ENCODE measurements at regions not wholly inside any gene's neighbourhood (a gene's known extent, or its start where the extent isn't known, plus 50 kb on each side); places are given as distances from the start of the nearest gene placed in this dataset.

GRCh38 chr16:51306116-51306515, 155.0 kb upstream of the SALL1 start:
- ChIA-PET CTCF (no interaction called here), POLR2A (no interaction called here)
- ATAC-seq (ENCODE audit: poor library complexity): no peak
- Mint-ChIP-seq H3K4me1 (ENCODE audit: low read depth) (no peaks in the 10 kb centered on the region), H3K9me3 (peaks cover 2% of the 10 kb centered on the region), H3K27ac (no peak overlapping the region), H3K36me3 (ENCODE audit: low read depth) (no peaks in the 10 kb centered on the region), H3K27me3 (no peaks in the 10 kb centered on the region), H3K4me3 (no peak overlapping the region)
- TF ChIP-seq, protein P1, sequence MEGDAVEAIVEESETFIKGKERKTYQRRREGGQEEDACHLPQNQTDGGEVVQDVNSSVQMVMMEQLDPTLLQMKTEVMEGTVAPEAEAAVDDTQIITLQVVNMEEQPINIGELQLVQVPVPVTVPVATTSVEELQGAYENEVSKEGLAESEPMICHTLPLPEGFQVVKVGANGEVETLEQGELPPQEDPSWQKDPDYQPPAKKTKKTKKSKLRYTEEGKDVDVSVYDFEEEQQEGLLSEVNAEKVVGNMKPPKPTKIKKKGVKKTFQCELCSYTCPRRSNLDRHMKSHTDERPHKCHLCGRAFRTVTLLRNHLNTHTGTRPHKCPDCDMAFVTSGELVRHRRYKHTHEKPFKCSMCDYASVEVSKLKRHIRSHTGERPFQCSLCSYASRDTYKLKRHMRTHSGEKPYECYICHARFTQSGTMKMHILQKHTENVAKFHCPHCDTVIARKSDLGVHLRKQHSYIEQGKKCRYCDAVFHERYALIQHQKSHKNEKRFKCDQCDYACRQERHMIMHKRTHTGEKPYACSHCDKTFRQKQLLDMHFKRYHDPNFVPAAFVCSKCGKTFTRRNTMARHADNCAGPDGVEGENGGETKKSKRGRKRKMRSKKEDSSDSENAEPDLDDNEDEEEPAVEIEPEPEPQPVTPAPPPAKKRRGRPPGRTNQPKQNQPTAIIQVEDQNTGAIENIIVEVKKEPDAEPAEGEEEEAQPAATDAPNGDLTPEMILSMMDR (IDR thresholded peaks at IDR 0.05): no peak
- no peaks in the 10 kb centered on the region for H3K36me3 ChIP-seq (ENCODE audit: insufficient read depth, low read length)
- intact Hi-C loops (cut with DNase I, micrococcal nuclease): no loop called here
- peaks cover 0 to 3% of the 10 kb centered on the region in 2 experiments for H3K9me3 ChIP-seq (ENCODE audit: control insufficient read depth in 1 of 2, insufficient read depth in 1 of 2, low read length in 2 of 2)
- no peaks in the 10 kb centered on the region for H3K27me3 ChIP-seq (ENCODE audit: control insufficient read depth in 1 of 2, insufficient read depth in 2 of 2, low read length in 2 of 2)
- H3K4me3 ChIP-seq (ENCODE audit: low read length): no peak overlapping the region
- no peaks in the 10 kb centered on the region for H3K4me1 ChIP-seq (ENCODE audit: insufficient read depth, low read length)
- H3K27ac ChIP-seq (ENCODE audit: low read depth in 1 of 2, low read length in 2 of 2): no peak overlapping the region
- DNase-seq: no peak

DNA sequence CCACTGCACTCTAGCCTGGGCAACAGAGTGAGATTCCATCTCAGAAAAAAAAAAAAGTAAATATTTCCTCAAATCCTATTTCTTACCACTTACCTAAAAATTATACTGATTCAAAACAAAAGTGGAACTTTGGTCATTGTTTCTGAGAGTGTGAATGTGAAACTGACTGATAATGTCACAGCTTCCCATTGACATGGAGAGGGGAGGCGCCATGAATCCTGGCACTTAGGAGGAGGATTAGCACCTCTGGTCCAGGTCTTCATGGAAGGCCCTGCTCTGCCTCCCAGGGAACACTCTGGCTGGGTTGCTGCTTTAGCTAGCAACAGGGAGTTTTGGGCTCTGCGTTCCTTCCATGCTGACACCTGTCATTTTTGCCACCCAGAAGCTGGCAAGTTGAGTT, 154.3 kb upstream of the SALL1 start:
- no peak overlapping the region for H3K27ac ChIP-seq (ENCODE audit: low read depth in 1 of 2, low read length in 2 of 2)
- TF ChIP-seq, protein P1 (IDR thresholded peaks at IDR 0.05): no peak
- no peak overlapping the region for H3K27ac Mint-ChIP-seq
- intact Hi-C loops (cut with DNase I, micrococcal nuclease): no loop called here
- ChIA-PET CTCF (no interaction called here), POLR2A (no interaction called here)
- H3K4me1 Mint-ChIP-seq (ENCODE audit: low read depth): no peaks in the 10 kb centered on the region
- H3K36me3 Mint-ChIP-seq (ENCODE audit: low read depth): no peaks in the 10 kb centered on the region
- no peak overlapping the region for H3K4me3 Mint-ChIP-seq
- no peaks in the 10 kb centered on the region for H3K27me3 ChIP-seq (ENCODE audit: control insufficient read depth in 1 of 2, insufficient read depth in 2 of 2, low read length in 2 of 2)
- no peak for DNase-seq
- ATAC-seq (ENCODE audit: poor library complexity): no peak
- H3K9me3 Mint-ChIP-seq: peaks cover 2% of the 10 kb centered on the region
- H3K27me3 Mint-ChIP-seq: no peaks in the 10 kb centered on the region
- H3K36me3 ChIP-seq (ENCODE audit: insufficient read depth, low read length): no peaks in the 10 kb centered on the region
- H3K4me3 ChIP-seq (ENCODE audit: low read length): no peak overlapping the region
- H3K4me1 ChIP-seq (ENCODE audit: insufficient read depth, low read length): no peaks in the 10 kb centered on the region
- peaks cover 0 to 3% of the 10 kb centered on the region in 2 experiments for H3K9me3 ChIP-seq (ENCODE audit: control insufficient read depth in 1 of 2, insufficient read depth in 1 of 2, low read length in 2 of 2)

DNA sequence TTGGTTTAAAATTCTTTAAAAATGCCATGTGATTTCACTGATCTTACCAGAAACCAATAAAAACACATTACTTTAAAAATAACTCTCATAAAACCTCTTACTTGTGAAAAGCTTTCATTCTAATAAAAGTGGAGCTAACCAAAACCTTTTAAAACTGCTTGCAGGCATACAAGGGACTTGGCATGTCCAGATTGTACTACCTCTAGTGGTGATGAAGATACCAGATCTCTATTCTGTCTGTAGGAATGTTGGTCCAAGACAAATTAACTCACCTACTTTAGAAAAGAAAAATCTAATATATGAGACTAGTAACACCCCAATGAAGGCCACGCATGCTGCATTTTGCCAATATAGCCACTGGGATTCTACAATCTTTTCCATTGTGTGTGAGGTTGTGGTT, 151.0 kb upstream of the SALL1 start:
- H3K27ac ChIP-seq (ENCODE audit: low read depth in 1 of 2, low read length in 2 of 2): no peak overlapping the region
- POLR2A ChIA-PET: no interaction called here
- H3K27me3 Mint-ChIP-seq: no peaks in the 10 kb centered on the region
- intact Hi-C loops (cut with DNase I, micrococcal nuclease): no loop called here
- no peaks in the 10 kb centered on the region for H3K4me1 ChIP-seq (ENCODE audit: insufficient read depth, low read length)
- H3K27me3 ChIP-seq (ENCODE audit: control insufficient read depth in 1 of 2, insufficient read depth in 2 of 2, low read length in 2 of 2): no peaks in the 10 kb centered on the region
- H3K9me3 ChIP-seq (ENCODE audit: control insufficient read depth in 1 of 2, insufficient read depth in 1 of 2, low read length in 2 of 2): peaks cover 0 to 8% of the 10 kb centered on the region in 2 experiments
- no peak overlapping the region for H3K27ac Mint-ChIP-seq
- CTCF ChIA-PET: no interaction called here
- H3K36me3 Mint-ChIP-seq (ENCODE audit: low read depth): no peaks in the 10 kb centered on the region
- ATAC-seq (ENCODE audit: poor library complexity): no peak
- H3K4me3 Mint-ChIP-seq: no peak overlapping the region
- peaks cover 3% of the 10 kb centered on the region for H3K9me3 Mint-ChIP-seq
- no peaks in the 10 kb centered on the region for H3K36me3 ChIP-seq (ENCODE audit: insufficient read depth, low read length)
- H3K4me1 Mint-ChIP-seq (ENCODE audit: low read depth): no peaks in the 10 kb centered on the region
- no peak overlapping the region for H3K4me3 ChIP-seq (ENCODE audit: low read length)
- DNase-seq: no peak
- TF ChIP-seq, protein P1 (IDR thresholded peaks at IDR 0.05): no peak
